Hematopoietic multipotent progenitor cell treated with erythropoietin and hydrocortisone succinate and interleukin-3 and kit ligand, for 17 days (in vitro differentiated cells): ENCODE measurements at regions not wholly inside any gene's neighbourhood (a gene's known extent, or its start where the extent isn't known, plus 50 kb on each side); places are given as distances from the start of the nearest gene placed in this dataset.
"Not testable (repeated sequence)": the region's sequence is repeated elsewhere in the genome, so short reads cannot be mapped to it uniquely, and the experiment has no call there.

Experiments
- DNase-seq: peaks from one replicate; pipeline ENCODE4 v3.0.0-alpha.2; 2015; ENCODE audit warnings: low spot score

GRCh38 chr14:83711046-83711445 is 1818.9 kb upstream of the FLRT2 start:
- DNase-seq = no peak

GRCh38 chr14:83712418-83713129 is 1817.4 kb upstream of the FLRT2 start:
- no peak for DNase-seq

- no peak for DNase-seq
Observed at GRCh38 chr14:83713732-83714131, 1816.2 kb upstream of the FLRT2 start.

- no peak for DNase-seq
Observed at GRCh38 chr14:83714151-83714550, 1815.8 kb upstream of the FLRT2 start.

- DNase-seq = not testable (repeated sequence)
Observed at GRCh38 chr14:83719435-83719834, 1810.5 kb upstream of the FLRT2 start.

GRCh38 chr14:83733670-83734069 is 1796.3 kb upstream of the FLRT2 start:
- DNase-seq = no peak

GRCh38 chr14:83734431-83734830 is 1795.5 kb upstream of the FLRT2 start:
- DNase-seq = no peak

GRCh38 chr14:83741269-83741668 is 1788.7 kb upstream of the FLRT2 start:
- no peak for DNase-seq

GRCh38 chr14:83744224-83744623 is 1785.7 kb upstream of the FLRT2 start:
- DNase-seq = no peak

- DNase-seq = no peak
Observed at GRCh38 chr14:83744891-83745290, 1785.1 kb upstream of the FLRT2 start.

GRCh38 chr14:83746336-83746735 is 1783.6 kb upstream of the FLRT2 start:
- no peak for DNase-seq

GRCh38 chr14:83757916-83758315 is 1772.0 kb upstream of the FLRT2 start:
- DNase-seq = no peak

- no peak for DNase-seq
Observed at GRCh38 chr14:83764656-83765599, 1765.0 kb upstream of the FLRT2 start.

GRCh38 chr14:83777516-83777915 is 1752.4 kb upstream of the FLRT2 start:
- DNase-seq = no peak

- no peak for DNase-seq
Observed at GRCh38 chr14:83779266-83779665, 1750.7 kb upstream of the FLRT2 start.

- DNase-seq = no peak
Observed at GRCh38 chr14:83780321-83780720, 1749.6 kb upstream of the FLRT2 start.

- DNase-seq = no peak
Observed at GRCh38 chr14:83798421-83798820, 1731.5 kb upstream of the FLRT2 start.

- DNase-seq = no peak
Observed at GRCh38 chr14:83799233-83799632, 1730.7 kb upstream of the FLRT2 start.

- no peak for DNase-seq
Observed at GRCh38 chr14:83814896-83815295, 1715.0 kb upstream of the FLRT2 start.

- no peak for DNase-seq
Observed at GRCh38 chr14:83816761-83817160, 1713.2 kb upstream of the FLRT2 start.

- no peak for DNase-seq
Observed at GRCh38 chr14:83825843-83826242, 1704.1 kb upstream of the FLRT2 start.

GRCh38 chr14:83826838-83827237 is 1703.1 kb upstream of the FLRT2 start:
- no peak for DNase-seq

GRCh38 chr14:83827383-83827782 is 1702.6 kb upstream of the FLRT2 start:
- no peak for DNase-seq
